NB4 (cell line): ENCODE measurements at regions not wholly inside any gene's neighbourhood (a gene's known extent, or its start where the extent isn't known, plus 50 kb on each side); places are given as distances from the start of the nearest gene placed in this dataset.

Experiments
- DNase-seq: peaks from one replicate; pipeline ENCODE4 v3.0.0; 2010; ENCODE audit warnings: low read depth
- H3K4me3 ChIP-seq: one replicate; pipeline ENCODE4 v1.5.1; 2011; ENCODE audit warnings: mild to moderate bottlenecking, low read depth, low read length, moderate library complexity
- MYC ChIP-seq: IDR thresholded peaks from 2 replicates; pipeline ENCODE4 v1.6.1; 2011; ENCODE audit warnings: low read depth, low read length
- POLR2A ChIP-seq: IDR thresholded peaks from 2 replicates; pipeline ENCODE4 v1.6.1; 2011; ENCODE audit warnings: mild to moderate bottlenecking; ENCODE audit not compliant: insufficient read length; ENCODE audit errors: extremely low read depth
- TF ChIP-seq, protein P1 (sequence below): IDR thresholded peaks from 2 replicates; pipeline ENCODE4 v1.6.1; 2011; ENCODE audit warnings: low read depth, low read length
- TF ChIP-seq, protein P2 (sequence below): IDR thresholded peaks from one replicate; pipeline ENCODE4 v1.5.1; 2012; ENCODE audit warnings: low read depth, low read length

DNA sequence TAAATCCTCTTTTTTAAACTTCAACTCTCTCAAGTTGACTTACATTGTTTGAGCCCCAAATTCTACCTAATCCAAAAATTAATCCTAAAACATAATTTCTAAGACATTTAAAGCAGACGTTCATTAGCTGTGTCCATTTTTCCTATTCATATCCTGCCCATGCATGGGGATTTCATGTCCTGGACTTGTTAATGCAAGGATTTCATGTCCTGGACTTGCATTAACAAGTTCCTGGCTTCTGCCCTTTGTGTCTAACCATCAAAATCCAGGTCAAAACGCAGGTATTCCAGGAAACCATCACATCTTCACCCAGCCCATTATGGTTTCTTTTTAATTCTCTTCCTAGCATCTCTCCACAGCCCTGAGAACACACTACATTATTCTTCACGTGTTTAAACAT lies 454.9 kb downstream of the KLF5 start:
- no peak overlapping the region for H3K4me3 ChIP-seq
- TF ChIP-seq, protein P1, sequence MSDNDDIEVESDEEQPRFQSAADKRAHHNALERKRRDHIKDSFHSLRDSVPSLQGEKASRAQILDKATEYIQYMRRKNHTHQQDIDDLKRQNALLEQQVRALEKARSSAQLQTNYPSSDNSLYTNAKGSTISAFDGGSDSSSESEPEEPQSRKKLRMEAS: no peak
- TF ChIP-seq, protein P2, sequence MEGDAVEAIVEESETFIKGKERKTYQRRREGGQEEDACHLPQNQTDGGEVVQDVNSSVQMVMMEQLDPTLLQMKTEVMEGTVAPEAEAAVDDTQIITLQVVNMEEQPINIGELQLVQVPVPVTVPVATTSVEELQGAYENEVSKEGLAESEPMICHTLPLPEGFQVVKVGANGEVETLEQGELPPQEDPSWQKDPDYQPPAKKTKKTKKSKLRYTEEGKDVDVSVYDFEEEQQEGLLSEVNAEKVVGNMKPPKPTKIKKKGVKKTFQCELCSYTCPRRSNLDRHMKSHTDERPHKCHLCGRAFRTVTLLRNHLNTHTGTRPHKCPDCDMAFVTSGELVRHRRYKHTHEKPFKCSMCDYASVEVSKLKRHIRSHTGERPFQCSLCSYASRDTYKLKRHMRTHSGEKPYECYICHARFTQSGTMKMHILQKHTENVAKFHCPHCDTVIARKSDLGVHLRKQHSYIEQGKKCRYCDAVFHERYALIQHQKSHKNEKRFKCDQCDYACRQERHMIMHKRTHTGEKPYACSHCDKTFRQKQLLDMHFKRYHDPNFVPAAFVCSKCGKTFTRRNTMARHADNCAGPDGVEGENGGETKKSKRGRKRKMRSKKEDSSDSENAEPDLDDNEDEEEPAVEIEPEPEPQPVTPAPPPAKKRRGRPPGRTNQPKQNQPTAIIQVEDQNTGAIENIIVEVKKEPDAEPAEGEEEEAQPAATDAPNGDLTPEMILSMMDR: no peak
- TF ChIP-seq MYC: no peak
- no peak for TF ChIP-seq POLR2A
- no peak for DNase-seq

DNA sequence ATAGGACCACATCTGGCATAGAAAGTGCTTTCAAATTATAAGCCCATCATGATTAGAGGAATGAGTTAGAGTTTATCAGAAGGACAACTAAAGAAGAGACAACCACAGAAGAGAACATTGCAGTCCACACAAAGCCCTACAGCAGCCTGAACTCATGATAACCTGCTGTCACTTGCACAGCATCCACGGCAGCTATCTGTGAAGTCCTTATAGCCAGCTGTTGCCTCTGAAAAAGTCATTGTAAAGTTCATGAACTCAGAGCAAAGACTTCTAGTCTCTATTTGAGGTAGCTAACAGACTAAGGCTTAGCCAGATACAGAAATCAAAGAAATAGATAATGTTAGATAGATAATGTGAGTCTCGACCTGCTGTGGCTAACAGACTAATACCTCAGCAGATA lies 450.0 kb downstream of the KLF5 start:
- TF ChIP-seq MYC: no peak

DNA sequence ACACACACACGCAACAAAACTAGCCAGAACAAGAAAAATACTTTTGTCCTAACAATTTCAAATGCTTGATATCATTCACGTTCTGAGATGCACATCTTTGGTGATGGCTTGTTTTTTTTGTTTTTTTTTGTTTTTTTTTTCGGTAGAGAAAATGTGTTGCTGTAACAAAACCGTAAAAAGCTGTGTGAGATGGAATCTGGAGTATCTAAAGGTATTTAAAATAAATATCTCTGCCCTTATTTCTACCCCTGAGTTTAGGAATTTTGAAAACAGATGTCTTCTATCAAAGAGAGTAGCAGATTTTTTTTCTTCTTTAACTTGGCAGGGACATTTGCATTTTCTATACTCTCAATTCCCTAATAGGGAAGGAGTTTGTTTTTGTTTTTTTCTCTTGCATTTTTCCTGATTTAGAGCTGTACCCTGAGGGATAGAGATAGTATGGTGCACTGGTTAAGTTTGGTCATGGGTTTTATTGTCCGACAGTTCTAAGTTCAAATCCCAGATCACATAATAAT lies 446.6 kb downstream of the KLF5 start:
- TF ChIP-seq, protein P1: no peak
- no peak for TF ChIP-seq MYC
- no peak for TF ChIP-seq POLR2A
- TF ChIP-seq, protein P2: no peak
- no peak overlapping the region for H3K4me3 ChIP-seq
- no peak for DNase-seq

More for the DNA sequence above, 450.0 kb downstream of the KLF5 start:
- DNase-seq: no peak
- H3K4me3 ChIP-seq: no peak overlapping the region

DNA sequence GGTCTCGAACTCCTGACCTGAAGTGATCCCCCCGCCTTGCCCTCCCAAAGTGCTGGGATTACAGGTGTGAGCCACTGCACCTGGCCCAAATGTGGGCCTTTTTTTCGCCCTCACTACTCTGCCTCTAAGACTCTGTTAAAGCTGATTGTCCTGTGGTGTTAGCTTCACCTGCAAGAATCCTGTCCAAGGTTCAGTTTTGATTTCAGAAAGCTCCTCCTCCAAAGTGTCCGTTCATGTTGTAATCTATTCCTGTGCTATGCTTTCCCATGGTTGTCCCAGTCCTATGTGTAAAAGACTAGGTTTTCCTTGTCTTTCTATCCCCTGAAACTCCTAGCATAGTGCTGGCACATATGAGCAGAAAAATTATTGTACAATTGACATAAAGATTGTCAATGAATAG lies 440.9 kb downstream of the KLF5 start:
- H3K4me3 ChIP-seq: no peak overlapping the region
- TF ChIP-seq, protein P1: no peak
- TF ChIP-seq POLR2A (no peak), MYC (no peak)
- TF ChIP-seq, protein P2: no peak
- no peak for DNase-seq

DNA sequence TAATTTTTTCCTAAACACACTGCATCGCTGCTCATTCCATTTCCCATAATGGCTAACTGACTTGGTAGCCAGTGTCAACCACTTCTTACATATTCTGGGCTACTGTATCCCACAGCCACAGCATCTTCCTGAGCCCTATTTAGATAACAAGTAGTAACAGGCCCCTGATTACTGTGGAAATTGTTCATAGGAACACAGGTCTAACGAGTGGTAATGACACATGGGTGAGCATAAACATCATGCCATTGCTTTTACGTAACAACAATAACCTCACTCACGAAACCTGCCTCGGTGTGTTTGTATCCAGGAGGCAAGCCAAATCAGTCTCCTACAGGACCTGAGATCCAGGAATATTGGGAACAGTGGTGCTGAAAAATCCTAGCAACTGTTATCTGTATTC lies 438.6 kb downstream of the KLF5 start:
- no peak overlapping the region for H3K4me3 ChIP-seq
- no peak for DNase-seq
- TF ChIP-seq MYC (no peak), POLR2A (no peak)
- TF ChIP-seq, protein P1: no peak
- TF ChIP-seq, protein P2: no peak

DNA sequence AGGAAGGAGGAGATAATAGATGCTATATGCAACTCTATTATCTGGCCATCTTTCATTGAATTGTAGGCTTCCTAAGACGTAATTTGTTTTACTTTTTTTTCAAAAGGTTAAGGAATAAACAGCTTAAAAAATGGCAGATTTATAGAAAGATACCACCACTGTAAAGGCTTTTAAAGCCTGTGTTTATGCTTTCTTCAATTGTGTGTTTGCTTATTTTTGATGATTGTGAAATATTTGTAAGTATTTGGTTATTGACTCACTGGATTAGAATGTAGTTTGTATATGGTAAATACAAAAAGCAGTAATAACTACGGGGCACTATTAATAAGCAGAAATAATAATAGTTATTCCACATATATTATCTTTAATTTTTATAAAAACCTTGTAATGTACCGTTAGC lies 437.9 kb downstream of the KLF5 start:
- H3K4me3 ChIP-seq: no peak overlapping the region
- no peak for DNase-seq
- TF ChIP-seq, protein P1: no peak
- no peak for TF ChIP-seq MYC
- no peak for TF ChIP-seq POLR2A
- TF ChIP-seq, protein P2: no peak
